K562 (cell line): ENCODE measurements at regions not wholly inside any gene's neighbourhood (a gene's known extent, or its start where the extent isn't known, plus 50 kb on each side); places are given as distances from the start of the nearest gene placed in this dataset.

ENCODE experiments used
- ATF3 ChIP-seq, 2 experiments: fragments of 450-650 bp in 1 of 2; sonication (generic) in 1 of 2; formaldehyde crosslinking in 1 of 2; IDR thresholded peaks in 1 of 2; conservative IDR thresholded peaks in 1 of 2; 2 replicates each; pipeline versions ENCODE4 v1.6.1 to v1.8.1; 2016 to 2023; ENCODE audit warnings: mild to moderate bottlenecking in 2 of 2, moderate library complexity in 2 of 2, inconsistent platforms in 1 of 2, missing genetic modification reagents in 1 of 2
- CXXC5 ChIP-seq: fragments of 250-450 bp; sonication (Bioruptor Pico); IDR thresholded peaks from 2 replicates; pipeline ENCODE4 v1.8.0; 2022; ENCODE audit warnings: inconsistent platforms, mild to moderate bottlenecking, moderate library complexity
- NFRKB ChIP-seq: fragments of 450-650 bp; IDR thresholded peaks from 2 replicates; pipeline ENCODE4 v1.6.1; 2016; ENCODE audit warnings: low read depth
- NR2C1 ChIP-seq, 2 experiments: fragments of 450-650 bp; IDR thresholded peaks; 2 replicates each; pipeline ENCODE4 v1.6.1; 2017; ENCODE audit warnings: mild to moderate bottlenecking in 2 of 2, antibody characterized with exemption in 1 of 2, inconsistent platforms in 1 of 2, missing compliant biosample characterization in 1 of 2, missing genetic modification characterization in 1 of 2
- RB1 ChIP-seq: fragments of 450-650 bp; IDR thresholded peaks from 2 replicates; pipeline ENCODE4 v1.6.1; 2017; ENCODE audit warnings: low read depth, mild to moderate bottlenecking
- SIN3B ChIP-seq: fragments of 450-650 bp; IDR thresholded peaks from 2 replicates; pipeline ENCODE4 v1.6.1; 2017; ENCODE audit warnings: low read depth, mild to moderate bottlenecking, moderate library complexity
- TF ChIP-seq, protein P1 (sequence below): sonication (generic); formaldehyde crosslinking; IDR thresholded peaks from 2 replicates; pipeline ENCODE4 v1.8.1; 2023; ENCODE audit warnings: missing genetic modification reagents, mild to moderate bottlenecking, borderline replicate concordance
- TF ChIP-seq, protein P2 (sequence below): fragments of 450-650 bp; formaldehyde crosslinking; IDR thresholded peaks from 2 replicates; pipeline ENCODE4 v1.4.0; 2022; ENCODE audit warnings: mild to moderate bottlenecking, moderate library complexity

DNA sequence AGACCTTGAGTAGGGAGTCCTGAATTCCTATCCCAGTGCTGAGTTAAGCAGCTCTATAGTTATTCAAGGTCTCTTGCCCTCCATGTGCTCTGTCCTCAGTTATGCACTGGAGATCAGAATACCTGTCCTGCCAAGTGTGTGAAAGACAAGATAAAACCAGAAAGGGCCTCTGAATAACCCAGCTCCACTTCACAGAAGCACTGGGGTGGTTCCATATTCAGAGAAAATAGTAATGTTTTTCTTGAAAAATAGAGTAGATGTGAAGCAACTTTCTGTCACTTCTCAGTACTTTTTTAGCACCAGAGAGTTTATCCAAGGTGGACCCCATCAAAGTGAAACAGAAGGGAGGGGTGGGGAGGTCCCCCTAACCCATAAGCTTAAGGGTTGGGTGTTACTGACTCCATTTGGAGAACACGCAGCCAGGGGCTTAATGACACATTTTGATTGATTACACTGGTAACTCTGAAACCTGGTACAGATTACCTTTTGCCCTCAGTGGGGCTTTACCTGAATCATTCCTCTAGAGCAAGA, 509.8 kb upstream of the JARID2 start (continued):
- TF ChIP-seq, protein P1, sequence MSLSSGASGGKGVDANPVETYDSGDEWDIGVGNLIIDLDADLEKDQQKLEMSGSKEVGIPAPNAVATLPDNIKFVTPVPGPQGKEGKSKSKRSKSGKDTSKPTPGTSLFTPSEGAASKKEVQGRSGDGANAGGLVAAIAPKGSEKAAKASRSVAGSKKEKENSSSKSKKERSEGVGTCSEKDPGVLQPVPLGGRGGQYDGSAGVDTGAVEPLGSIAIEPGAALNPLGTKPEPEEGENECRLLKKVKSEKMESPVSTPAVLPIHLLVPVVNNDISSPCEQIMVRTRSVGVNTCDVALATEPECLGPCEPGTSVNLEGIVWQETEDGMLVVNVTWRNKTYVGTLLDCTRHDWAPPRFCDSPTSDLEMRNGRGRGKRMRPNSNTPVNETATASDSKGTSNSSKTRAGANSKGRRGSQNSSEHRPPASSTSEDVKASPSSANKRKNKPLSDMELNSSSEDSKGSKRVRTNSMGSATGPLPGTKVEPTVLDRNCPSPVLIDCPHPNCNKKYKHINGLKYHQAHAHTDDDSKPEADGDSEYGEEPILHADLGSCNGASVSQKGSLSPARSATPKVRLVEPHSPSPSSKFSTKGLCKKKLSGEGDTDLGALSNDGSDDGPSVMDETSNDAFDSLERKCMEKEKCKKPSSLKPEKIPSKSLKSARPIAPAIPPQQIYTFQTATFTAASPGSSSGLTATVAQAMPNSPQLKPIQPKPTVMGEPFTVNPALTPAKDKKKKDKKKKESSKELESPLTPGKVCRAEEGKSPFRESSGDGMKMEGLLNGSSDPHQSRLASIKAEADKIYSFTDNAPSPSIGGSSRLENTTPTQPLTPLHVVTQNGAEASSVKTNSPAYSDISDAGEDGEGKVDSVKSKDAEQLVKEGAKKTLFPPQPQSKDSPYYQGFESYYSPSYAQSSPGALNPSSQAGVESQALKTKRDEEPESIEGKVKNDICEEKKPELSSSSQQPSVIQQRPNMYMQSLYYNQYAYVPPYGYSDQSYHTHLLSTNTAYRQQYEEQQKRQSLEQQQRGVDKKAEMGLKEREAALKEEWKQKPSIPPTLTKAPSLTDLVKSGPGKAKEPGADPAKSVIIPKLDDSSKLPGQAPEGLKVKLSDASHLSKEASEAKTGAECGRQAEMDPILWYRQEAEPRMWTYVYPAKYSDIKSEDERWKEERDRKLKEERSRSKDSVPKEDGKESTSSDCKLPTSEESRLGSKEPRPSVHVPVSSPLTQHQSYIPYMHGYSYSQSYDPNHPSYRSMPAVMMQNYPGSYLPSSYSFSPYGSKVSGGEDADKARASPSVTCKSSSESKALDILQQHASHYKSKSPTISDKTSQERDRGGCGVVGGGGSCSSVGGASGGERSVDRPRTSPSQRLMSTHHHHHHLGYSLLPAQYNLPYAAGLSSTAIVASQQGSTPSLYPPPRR (CRISPR knock-in tag) = no peak
- no peak for TF ChIP-seq SIN3B
- TF ChIP-seq ATF3 (IDR thresholded peaks at IDR 0.05) = no peak
- TF ChIP-seq ATF3 (CRISPR knock-in tag; conservative IDR thresholded peaks at IDR 0.05) = no peak
- TF ChIP-seq CXXC5 = peak; percentile 26; the same call in 1 of the 2 replicates
- no peak for TF ChIP-seq NR2C1 (IDR thresholded peaks at IDR 0.05)
- no peak for TF ChIP-seq NR2C1 (tag; IDR thresholded peaks at IDR 0.05)
- no peak for TF ChIP-seq NFRKB
- TF ChIP-seq RB1 = no peak
- TF ChIP-seq, protein P2, sequence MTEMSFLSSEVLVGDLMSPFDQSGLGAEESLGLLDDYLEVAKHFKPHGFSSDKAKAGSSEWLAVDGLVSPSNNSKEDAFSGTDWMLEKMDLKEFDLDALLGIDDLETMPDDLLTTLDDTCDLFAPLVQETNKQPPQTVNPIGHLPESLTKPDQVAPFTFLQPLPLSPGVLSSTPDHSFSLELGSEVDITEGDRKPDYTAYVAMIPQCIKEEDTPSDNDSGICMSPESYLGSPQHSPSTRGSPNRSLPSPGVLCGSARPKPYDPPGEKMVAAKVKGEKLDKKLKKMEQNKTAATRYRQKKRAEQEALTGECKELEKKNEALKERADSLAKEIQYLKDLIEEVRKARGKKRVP (CRISPR knock-in tag) = 0 out of 2 replicates have a peak, but pooled peaks have one; percentile 3
